Kidney epithelial cell (primary cell): ENCODE measurements at regions not wholly inside any gene's neighbourhood (a gene's known extent, or its start where the extent isn't known, plus 50 kb on each side); places are given as distances from the start of the nearest gene placed in this dataset.

Source experiments
- DNase-seq: peaks from one replicate; pipeline ENCODE4 v3.0.0-alpha.2; 2010; ENCODE audit warnings: low read depth
- H3K27me3 ChIP-seq: 2 replicates; pipeline ENCODE4 v1.6.0; 2011; ENCODE audit warnings: low read length; ENCODE audit not compliant: control insufficient read depth, insufficient read depth
- H3K36me3 ChIP-seq: 2 replicates; pipeline ENCODE4 v1.5.1; 2011; ENCODE audit warnings: low read length; ENCODE audit not compliant: control insufficient read depth, insufficient read depth
- H3K4me3 ChIP-seq: 2 replicates; pipeline ENCODE4 v1.5.1; 2011; ENCODE audit warnings: low read depth, mild to moderate bottlenecking, control low read depth, low read length
- TF ChIP-seq, protein P1 (sequence below): IDR thresholded peaks from 2 replicates; pipeline ENCODE4 v1.5.1; 2011; ENCODE audit warnings: mild to moderate bottlenecking, moderate library complexity, low read length, control low read depth, inconsistent platforms; ENCODE audit not compliant: insufficient read depth, poor library complexity, severe bottlenecking

DNA sequence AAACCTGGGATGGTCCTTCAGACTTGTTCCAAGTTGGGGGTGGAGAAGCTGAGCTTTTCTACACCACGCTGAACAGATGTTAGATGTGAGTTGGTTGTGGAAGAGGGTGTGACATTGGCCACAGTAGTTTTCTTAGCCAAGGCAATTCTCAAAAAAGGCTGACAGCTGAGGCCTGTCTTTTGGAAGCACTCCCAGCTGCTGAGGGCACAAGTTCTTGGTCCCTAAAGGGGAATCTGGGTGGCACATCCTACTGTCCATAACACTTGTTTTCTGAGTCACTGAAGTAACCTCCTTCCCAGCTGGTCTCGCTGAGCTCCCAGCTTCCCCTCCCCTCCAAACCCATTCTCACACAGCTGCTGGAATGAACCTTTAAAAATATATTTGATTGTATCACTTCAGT, 375.7 kb upstream of the KIRREL3 start:
- DNase-seq: no peak
- Histone ChIP-seq H3K4me3 (no peak overlapping the region), H3K36me3 (no peaks in the 10 kb centered on the region), H3K27me3 (no peaks in the 10 kb centered on the region)
- TF ChIP-seq, protein P1, sequence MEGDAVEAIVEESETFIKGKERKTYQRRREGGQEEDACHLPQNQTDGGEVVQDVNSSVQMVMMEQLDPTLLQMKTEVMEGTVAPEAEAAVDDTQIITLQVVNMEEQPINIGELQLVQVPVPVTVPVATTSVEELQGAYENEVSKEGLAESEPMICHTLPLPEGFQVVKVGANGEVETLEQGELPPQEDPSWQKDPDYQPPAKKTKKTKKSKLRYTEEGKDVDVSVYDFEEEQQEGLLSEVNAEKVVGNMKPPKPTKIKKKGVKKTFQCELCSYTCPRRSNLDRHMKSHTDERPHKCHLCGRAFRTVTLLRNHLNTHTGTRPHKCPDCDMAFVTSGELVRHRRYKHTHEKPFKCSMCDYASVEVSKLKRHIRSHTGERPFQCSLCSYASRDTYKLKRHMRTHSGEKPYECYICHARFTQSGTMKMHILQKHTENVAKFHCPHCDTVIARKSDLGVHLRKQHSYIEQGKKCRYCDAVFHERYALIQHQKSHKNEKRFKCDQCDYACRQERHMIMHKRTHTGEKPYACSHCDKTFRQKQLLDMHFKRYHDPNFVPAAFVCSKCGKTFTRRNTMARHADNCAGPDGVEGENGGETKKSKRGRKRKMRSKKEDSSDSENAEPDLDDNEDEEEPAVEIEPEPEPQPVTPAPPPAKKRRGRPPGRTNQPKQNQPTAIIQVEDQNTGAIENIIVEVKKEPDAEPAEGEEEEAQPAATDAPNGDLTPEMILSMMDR: no peak

DNA sequence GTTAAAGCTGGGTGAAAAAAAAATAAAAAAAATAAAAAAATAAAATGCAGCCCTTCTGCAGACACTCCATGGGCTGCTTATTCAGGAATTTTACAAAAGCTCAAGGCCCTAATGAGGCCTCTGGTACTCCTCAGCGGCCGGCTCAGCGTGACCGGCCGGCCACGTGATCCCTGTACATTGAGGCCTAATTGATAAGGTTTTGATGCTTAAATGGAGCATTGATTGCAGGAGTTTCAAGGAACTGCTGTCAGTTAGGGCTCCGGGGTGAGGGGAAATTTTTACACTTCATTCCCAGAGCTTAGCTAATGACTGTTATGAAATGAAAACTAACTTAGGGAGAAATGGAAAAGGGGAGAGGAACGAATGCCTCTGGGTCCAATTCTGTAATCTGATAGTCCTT, 368.8 kb upstream of the KIRREL3 start:
- Histone ChIP-seq H3K4me3 (no peak overlapping the region), H3K27me3 (no peaks in the 10 kb centered on the region), H3K36me3 (no peaks in the 10 kb centered on the region)
- TF ChIP-seq, protein P1: no peak
- DNase-seq: no peak

DNA sequence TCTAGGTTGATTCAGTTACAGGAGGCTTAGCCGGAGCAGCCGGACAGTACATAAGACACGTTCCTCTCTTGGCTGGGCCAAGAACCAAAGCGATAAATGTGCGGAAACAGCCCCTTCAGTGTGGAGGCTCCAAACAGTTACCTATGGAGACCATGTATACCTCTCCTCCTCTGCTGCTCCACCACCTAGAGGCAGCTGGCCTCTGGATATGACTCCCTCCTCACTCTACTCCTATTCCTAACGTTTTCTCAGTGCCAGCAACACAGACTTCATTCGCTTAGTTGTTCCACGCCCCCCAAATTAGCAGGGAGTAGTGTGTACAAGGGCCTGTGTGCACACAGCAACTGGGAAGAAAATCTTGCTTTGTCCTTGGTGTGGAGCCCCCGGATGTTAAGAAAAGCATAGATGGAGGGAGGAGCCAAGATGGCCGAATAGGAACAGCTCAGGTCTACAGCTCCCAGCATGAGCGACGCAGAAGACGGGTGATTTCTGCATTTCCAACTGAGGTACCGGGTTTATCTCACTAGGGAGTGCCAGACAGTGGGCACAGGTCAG, 362.3 kb upstream of the KIRREL3 start:
- TF ChIP-seq, protein P1: no peak
- Histone ChIP-seq H3K27me3 (no peaks in the 10 kb centered on the region), H3K4me3 (no peak overlapping the region), H3K36me3 (no peaks in the 10 kb centered on the region)
- no peak for DNase-seq

DNA sequence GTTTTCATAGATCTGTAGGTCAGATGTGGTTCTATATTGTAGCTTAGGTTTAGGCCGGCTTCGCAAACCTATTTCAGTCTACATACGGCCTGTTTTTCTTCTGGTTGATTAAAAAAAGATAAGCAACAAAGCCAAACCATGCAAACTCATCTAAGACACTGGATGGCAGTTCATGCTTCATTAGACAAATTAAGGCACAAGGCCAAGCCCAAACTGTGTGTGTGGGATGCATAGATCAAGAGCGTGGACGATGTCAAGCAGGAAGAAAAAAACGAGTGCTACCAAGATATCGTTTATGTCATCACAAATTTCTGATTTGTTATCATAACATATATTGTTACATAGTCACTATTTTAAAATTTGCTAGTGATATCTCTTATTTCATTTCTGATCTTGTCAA, 357.6 kb upstream of the KIRREL3 start:
- Histone ChIP-seq H3K4me3 (no peak overlapping the region), H3K36me3 (no peaks in the 10 kb centered on the region), H3K27me3 (no peaks in the 10 kb centered on the region)
- TF ChIP-seq, protein P1: no peak
- DNase-seq: no peak

DNA sequence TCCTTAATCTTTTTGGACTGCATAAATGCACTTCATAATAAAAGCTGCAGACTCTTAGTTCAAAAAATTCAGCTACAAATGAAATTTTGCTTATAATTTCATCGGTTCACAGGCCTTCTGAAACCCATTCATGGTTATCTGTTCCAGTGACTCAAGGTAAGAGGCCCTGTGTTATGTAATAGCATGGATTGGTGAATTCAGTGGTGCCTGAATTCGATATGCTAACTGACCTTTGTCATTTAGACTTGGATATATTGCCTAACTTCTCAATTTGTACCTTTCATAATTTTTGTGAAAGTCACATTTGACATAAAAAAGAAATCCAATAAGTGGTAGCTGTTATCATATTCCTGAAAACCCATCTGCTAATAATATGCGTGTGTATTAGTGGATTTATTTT, 349.9 kb upstream of the KIRREL3 start:
- H3K4me3 ChIP-seq: no peak overlapping the region
- no peaks in the 10 kb centered on the region for H3K27me3 ChIP-seq
- no peak for DNase-seq
- TF ChIP-seq, protein P1: no peak
- no peaks in the 10 kb centered on the region for H3K36me3 ChIP-seq

DNA sequence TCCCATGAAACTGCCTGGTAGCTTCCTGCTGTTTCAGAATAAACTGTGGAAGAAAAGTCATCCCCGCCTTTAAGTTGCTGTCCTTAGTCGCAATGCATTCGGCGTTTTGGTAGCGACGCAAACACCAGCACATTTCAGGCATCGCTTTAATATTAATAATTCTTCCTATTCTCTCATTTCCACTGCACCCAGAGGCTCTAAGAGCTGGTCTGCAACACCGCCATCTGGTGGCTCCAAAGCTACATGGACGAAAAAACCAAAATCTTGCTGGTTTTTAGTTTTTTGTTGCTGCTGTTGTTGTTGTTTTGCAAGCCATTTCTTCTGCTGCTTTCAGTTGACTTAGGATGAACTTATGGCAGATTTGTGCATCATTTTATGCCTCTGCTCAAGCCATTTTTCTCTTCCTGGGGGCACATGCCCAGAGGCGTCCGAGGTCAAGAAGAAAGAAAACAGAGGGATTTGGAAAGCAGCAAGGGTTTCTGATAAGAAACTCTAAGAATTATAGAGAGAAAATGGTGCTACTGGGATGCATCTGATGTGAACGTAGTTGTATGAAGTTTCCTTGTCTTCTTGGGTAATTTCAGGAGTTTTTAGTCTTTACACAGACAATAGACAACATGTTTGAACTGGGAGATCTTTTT, 345.4 kb upstream of the KIRREL3 start:
- DNase-seq: no peak
- Histone ChIP-seq H3K27me3 (no peaks in the 10 kb centered on the region), H3K36me3 (no peaks in the 10 kb centered on the region), H3K4me3 (no peak overlapping the region)
- TF ChIP-seq, protein P1: peak; percentile 87
